HG03095 (cell line): ENCODE measurements at regions not wholly inside any gene's neighbourhood (a gene's known extent, or its start where the extent isn't known, plus 50 kb on each side); places are given as distances from the start of the nearest gene placed in this dataset.

Experiments used
- ATAC-seq: cut with Tn5 transposase; IDR thresholded peaks from one replicate; pipeline ENCODE4 v1.9.1; 2021; ENCODE audit warnings: moderate library complexity; ENCODE audit not compliant: unreplicated experiment

- ATAC-seq: no peak
These were observed 76.4 kb downstream of the CXXC4 start for GRCh38 chr4:104418286-104418685.

- ATAC-seq: no peak
These were observed 77.3 kb downstream of the CXXC4 start for GRCh38 chr4:104417357-104417882.

- no peak for ATAC-seq
These were observed 77.9 kb downstream of the CXXC4 start for GRCh38 chr4:104416725-104417356.

- no peak for ATAC-seq
These were observed 81.2 kb downstream of the CXXC4 start for GRCh38 chr4:104413487-104413886.

GRCh38 chr4:104412344-104412743 is 82.3 kb downstream of the CXXC4 start:
- ATAC-seq: no peak

GRCh38 chr4:104411502-104411901 is 83.2 kb downstream of the CXXC4 start:
- no peak for ATAC-seq

- no peak for ATAC-seq
These were observed 85.8 kb downstream of the CXXC4 start for GRCh38 chr4:104408878-104409277.

- no peak for ATAC-seq
These were observed 90.3 kb downstream of the CXXC4 start for GRCh38 chr4:104404361-104404760.

GRCh38 chr4:104395168-104395614 is 99.5 kb downstream of the CXXC4 start:
- no peak for ATAC-seq

- ATAC-seq: no peak
These were observed 100.1 kb downstream of the CXXC4 start for GRCh38 chr4:104394406-104395167.

GRCh38 chr4:104393655-104394324 is 100.9 kb downstream of the CXXC4 start:
- ATAC-seq: no peak

GRCh38 chr4:104385713-104386112 is 109.0 kb downstream of the CXXC4 start:
- ATAC-seq: no peak

GRCh38 chr4:104382961-104383360 is 111.7 kb downstream of the CXXC4 start:
- ATAC-seq: no peak

GRCh38 chr4:104381729-104382128 is 113.0 kb downstream of the CXXC4 start:
- ATAC-seq: no peak

GRCh38 chr4:104365618-104366017 is 129.1 kb downstream of the CXXC4 start:
- ATAC-seq: no peak

- no peak for ATAC-seq
These were observed 141.2 kb downstream of the CXXC4 start for GRCh38 chr4:104353481-104353880.

GRCh38 chr4:104352211-104352610 is 142.5 kb downstream of the CXXC4 start:
- no peak for ATAC-seq

- no peak for ATAC-seq
These were observed 143.0 kb downstream of the CXXC4 start for GRCh38 chr4:104351706-104352105.

GRCh38 chr4:104345598-104346242 is 149.0 kb downstream of the CXXC4 start:
- no peak for ATAC-seq

- no peak for ATAC-seq
These were observed 150.2 kb downstream of the CXXC4 start for GRCh38 chr4:104344342-104344980.

- ATAC-seq: no peak
These were observed 160.3 kb downstream of the CXXC4 start for GRCh38 chr4:104334410-104334809.
